Fibroblast of mammary gland (primary cell): ENCODE measurements at regions not wholly inside any gene's neighbourhood (a gene's known extent, or its start where the extent isn't known, plus 50 kb on each side); places are given as distances from the start of the nearest gene placed in this dataset.

Source experiments
- DNase-seq: peaks from one replicate; pipeline ENCODE4 v3.0.0-alpha.2; 2010; ENCODE audit warnings: low read depth
- H3K4me3 ChIP-seq: 2 replicates; pipeline ENCODE4 v1.5.1; 2011; ENCODE audit warnings: low read depth, mild to moderate bottlenecking, low read length, moderate library complexity; ENCODE audit not compliant: control insufficient read depth
- CTCF ChIP-seq: conservative IDR thresholded peaks from 2 replicates; pipeline ENCODE4 v1.5.1; 2011; ENCODE audit warnings: low read depth, low read length, inconsistent platforms; ENCODE audit not compliant: control insufficient read depth, insufficient read depth

GRCh38 chr14:34120185-34120977 lies 169.5 kb upstream of the EGLN3 start:
- no peak for TF ChIP-seq CTCF
- H3K4me3 ChIP-seq, result no peak overlapping the region
- DNase-seq, result peak; percentile 6

- TF ChIP-seq CTCF, result no peak
- DNase-seq, result no peak
- H3K4me3 ChIP-seq, result no peak overlapping the region
Observed at GRCh38 chr14:34119107-34119858, 168.4 kb upstream of the EGLN3 start.

- TF ChIP-seq CTCF, result no peak
- no peak overlapping the region for H3K4me3 ChIP-seq
- DNase-seq, result no peak
Observed at GRCh38 chr14:34113991-34114390, 163.1 kb upstream of the EGLN3 start.

- no peak for TF ChIP-seq CTCF
- peak; percentile 34 for DNase-seq
- no peak overlapping the region for H3K4me3 ChIP-seq
Observed at GRCh38 chr14:34113005-34113511, 162.2 kb upstream of the EGLN3 start.

GRCh38 chr14:34111953-34112352 lies 161.1 kb upstream of the EGLN3 start:
- peak; percentile 5 for TF ChIP-seq CTCF
- no peak for DNase-seq
- H3K4me3 ChIP-seq, result no peak overlapping the region

- no peak for DNase-seq
- no peak for TF ChIP-seq CTCF
- no peak overlapping the region for H3K4me3 ChIP-seq
Observed at GRCh38 chr14:34111505-34111904, 160.6 kb upstream of the EGLN3 start.
